GM23248 (cell line): ENCODE measurements at regions not wholly inside any gene's neighbourhood (a gene's known extent, or its start where the extent isn't known, plus 50 kb on each side); places are given as distances from the start of the nearest gene placed in this dataset.

Source experiments
- DNase-seq: peaks from one replicate; pipeline ENCODE4 v3.0.0-alpha.2; 2015
- H2AFZ ChIP-seq: fragments of 200-600 bp; sonication (generic); 2 replicates; pipeline ENCODE4 v1.6.1; 2016; ENCODE audit warnings: antibody characterized with exemption
- H3F3A ChIP-seq: fragments of 200-600 bp; sonication (generic); 2 replicates; pipeline ENCODE4 v1.6.1; 2016; ENCODE audit warnings: mild to moderate bottlenecking, antibody characterized with exemption, mixed run types; ENCODE audit not compliant: insufficient read depth
- H3K27ac ChIP-seq: fragments of 200-600 bp; sonication (generic); 2 replicates; pipeline ENCODE4 v1.5.1; 2016; ENCODE audit warnings: mild to moderate bottlenecking
- H3K27me3 ChIP-seq: fragments of 200-600 bp; sonication (generic); replicated peaks from 2 replicates; pipeline ENCODE4 v1.6.1; 2016; ENCODE audit warnings: mild to moderate bottlenecking; ENCODE audit not compliant: insufficient read depth
- H3K36me3 ChIP-seq: fragments of 200-600 bp; sonication (generic); 2 replicates; pipeline ENCODE4 v1.6.1; 2016; ENCODE audit warnings: low read depth, mild to moderate bottlenecking
- H3K4me1 ChIP-seq: fragments of 200-600 bp; sonication (generic); 2 replicates; pipeline ENCODE4 v1.6.1; 2016; ENCODE audit warnings: mild to moderate bottlenecking; ENCODE audit not compliant: insufficient read depth
- H3K4me2 ChIP-seq: fragments of 200-600 bp; sonication (generic); one replicate; pipeline ENCODE4 v1.6.1; 2016; ENCODE audit warnings: mild to moderate bottlenecking; ENCODE audit not compliant: unreplicated experiment
- H3K4me3 ChIP-seq: fragments of 200-600 bp; sonication (generic); 2 replicates; pipeline ENCODE4 v1.5.1; 2016; ENCODE audit warnings: mild to moderate bottlenecking
- H3K79me2 ChIP-seq: fragments of 200-600 bp; sonication (generic); 2 replicates; pipeline ENCODE4 v1.6.1; 2016; ENCODE audit warnings: mild to moderate bottlenecking; ENCODE audit not compliant: insufficient read depth
- H3K9ac ChIP-seq: fragments of 200-600 bp; sonication (generic); 2 replicates; pipeline ENCODE4 v1.6.1; 2016; ENCODE audit warnings: mild to moderate bottlenecking
- H3K9me2 ChIP-seq: fragments of 200-600 bp; sonication (generic); 2 replicates; pipeline ENCODE4 v1.6.1; 2016; ENCODE audit warnings: mixed run types, mild to moderate bottlenecking, moderate library complexity; ENCODE audit not compliant: insufficient read depth
- H3K9me3 ChIP-seq: fragments of 200-600 bp; sonication (generic); one replicate; pipeline ENCODE4 v1.6.1; 2017; ENCODE audit warnings: low read depth
- H4K20me1 ChIP-seq: fragments of 200-600 bp; sonication (generic); 2 replicates; pipeline ENCODE4 v1.6.0; 2016; ENCODE audit not compliant: insufficient read depth
- EZH2 ChIP-seq: fragments of 200-600 bp; sonication (generic); IDR thresholded peaks from 2 replicates; pipeline ENCODE4 v1.6.1; 2018; ENCODE audit warnings: antibody characterized with exemption, mild to moderate bottlenecking; ENCODE audit not compliant: insufficient read depth, poor library complexity, severe bottlenecking
- EZH2phosphoT487 ChIP-seq: fragments of 200-600 bp; sonication (generic); IDR thresholded peaks from 2 replicates; pipeline ENCODE4 v1.6.1; 2018; ENCODE audit warnings: antibody characterized with exemption, moderate library complexity, mild to moderate bottlenecking, low read depth; ENCODE audit not compliant: insufficient read depth
- WGBS, 2 experiments: methylation state at CpG; one replicate each; pipeline ENCODE4 v1.1.6; 2015 to 2017; ENCODE audit warnings: low lambda C conversion rate in 2 of 2, low coverage in 1 of 2; ENCODE audit errors: missing lambda C conversion rate in 2 of 2; 5-methylcytosine and 5-hydroxymethylcytosine counted together
- in situ Hi-C: fragments of 300-500 bp; cut with MboI; formaldehyde crosslinking; loops from 2 replicates; pipeline ENCODE4 v1.15.0; 2020

GRCh38 chr17:36817483-36818048, 119.7 kb upstream of the LHX1 start:
- no peak for TF ChIP-seq EZH2phosphoT487
- TF ChIP-seq EZH2, result no peak
- Histone ChIP-seq H3K9me3 (no peaks in the 10 kb centered on the region), H3F3A (no peaks in the 10 kb centered on the region), H3K4me3 (no peak overlapping the region), H3K9ac (no peak overlapping the region), H3K27me3 (peaks cover 26% of the 10 kb centered on the region), H3K27ac (no peak overlapping the region), H2AFZ (no peak overlapping the region), H3K4me1 (no peaks in the 10 kb centered on the region), H3K79me2 (no peaks in the 10 kb centered on the region), H4K20me1 (no peaks in the 10 kb centered on the region), H3K4me2 (no peak overlapping the region), H3K36me3 (no peaks in the 10 kb centered on the region), H3K9me2 (no peaks in the 10 kb centered on the region)
- no peak for DNase-seq
- 51 to 56% methylated on average over 5 of the region's 5 CpGs for WGBS, 2 experiments
- in situ Hi-C loops, result no loop called here

- DNase-seq, result no peak
- in situ Hi-C loops, result no loop called here
- Histone ChIP-seq H4K20me1 (no peaks in the 10 kb centered on the region), H2AFZ (no peak overlapping the region), H3K4me3 (no peak overlapping the region), H3K36me3 (no peaks in the 10 kb centered on the region), H3K9me2 (no peaks in the 10 kb centered on the region), H3K79me2 (no peaks in the 10 kb centered on the region), H3K27me3 (peaks cover 26% of the 10 kb centered on the region), H3F3A (no peaks in the 10 kb centered on the region), H3K9me3 (no peaks in the 10 kb centered on the region), H3K27ac (no peak overlapping the region), H3K9ac (no peak overlapping the region), H3K4me2 (no peak overlapping the region), H3K4me1 (no peaks in the 10 kb centered on the region)
- TF ChIP-seq EZH2phosphoT487 (no peak), EZH2 (no peak)
- 20 to 21% methylated on average over 9 of the region's 9 CpGs for WGBS, 2 experiments
Observed at GRCh38 chr17:36818134-36818825, 119.0 kb upstream of the LHX1 start.

- TF ChIP-seq EZH2 (no peak), EZH2phosphoT487 (no peak)
- H2AFZ ChIP-seq, result no peak overlapping the region
- no peak overlapping the region for H3K4me2 ChIP-seq
- no peaks in the 10 kb centered on the region for H3K79me2 ChIP-seq
- H3K36me3 ChIP-seq, result no peaks in the 10 kb centered on the region
- H3K4me1 ChIP-seq, result no peaks in the 10 kb centered on the region
- no peak overlapping the region for H3K27ac ChIP-seq
- H3K9me2 ChIP-seq, result no peaks in the 10 kb centered on the region
- WGBS, 2 experiments, result 41 to 49% methylated on average over 12 of the region's 12 CpGs
- H3K9me3 ChIP-seq, result no peaks in the 10 kb centered on the region
- H3K27me3 ChIP-seq, result peaks cover 32% of the 10 kb centered on the region
- no peak overlapping the region for H3K9ac ChIP-seq
- no peak overlapping the region for H3K4me3 ChIP-seq
- no peaks in the 10 kb centered on the region for H4K20me1 ChIP-seq
- DNase-seq, result no peak
- no peaks in the 10 kb centered on the region for H3F3A ChIP-seq
- in situ Hi-C loops, result no loop called here
Observed at GRCh38 chr17:36823850-36824677, 113.2 kb upstream of the LHX1 start.

GRCh38 chr17:36824678-36825101, 112.6 kb upstream of the LHX1 start:
- no peak overlapping the region for H2AFZ ChIP-seq
- no peak overlapping the region for H3K4me3 ChIP-seq
- no peak overlapping the region for H3K27ac ChIP-seq
- H3K9me3 ChIP-seq, result no peaks in the 10 kb centered on the region
- TF ChIP-seq EZH2phosphoT487, result no peak
- no peak for TF ChIP-seq EZH2
- no peaks in the 10 kb centered on the region for H3K9me2 ChIP-seq
- whole genome bisulfite sequencing, 2 experiments, result 57 to 62% methylated on average over 5 of the region's 5 CpGs
- no peaks in the 10 kb centered on the region for H4K20me1 ChIP-seq
- no peaks in the 10 kb centered on the region for H3K4me1 ChIP-seq
- DNase-seq, result peak; percentile 10
- H3K4me2 ChIP-seq, result no peak overlapping the region
- peaks cover 32% of the 10 kb centered on the region for H3K27me3 ChIP-seq
- H3K79me2 ChIP-seq, result no peaks in the 10 kb centered on the region
- H3F3A ChIP-seq, result no peaks in the 10 kb centered on the region
- in situ Hi-C loops, result no loop called here
- no peaks in the 10 kb centered on the region for H3K36me3 ChIP-seq
- no peak overlapping the region for H3K9ac ChIP-seq
